Effector CD4-positive, alpha-beta T cell (primary cell): ENCODE measurements at regions not wholly inside any gene's neighbourhood (a gene's known extent, or its start where the extent isn't known, plus 50 kb on each side); places are given as distances from the start of the nearest gene placed in this dataset.
A peak's percentile ranks its signal among the peaks of the same experiment; 100 is the strongest.
"Not testable (repeated sequence)": the region's sequence is repeated elsewhere in the genome, so short reads cannot be mapped to it uniquely, and the experiment has no call there.

Experiments
- DNase-seq: peaks from one replicate; pipeline ENCODE4 v3.0.0-alpha.2; 2020

GRCh38 chr3:177358977-177359592 is 161.8 kb upstream of the TBL1XR1 start:
- DNase-seq = peak; percentile 35

GRCh38 chr3:177359593-177360357 is 162.5 kb upstream of the TBL1XR1 start:
- peak; percentile 92 for DNase-seq

- no peak for DNase-seq
Observed at GRCh38 chr3:177361081-177361938, 164.0 kb upstream of the TBL1XR1 start.

- no peak for DNase-seq
Observed at GRCh38 chr3:177362626-177363025, 165.3 kb upstream of the TBL1XR1 start.

- no peak for DNase-seq
Observed at GRCh38 chr3:177364236-177364635, 167.0 kb upstream of the TBL1XR1 start.

- DNase-seq = not testable (repeated sequence)
Observed at GRCh38 chr3:177365294-177365693, 168.0 kb upstream of the TBL1XR1 start.

GRCh38 chr3:177367788-177368187 is 170.5 kb upstream of the TBL1XR1 start:
- DNase-seq = no peak

GRCh38 chr3:177370246-177370822 is 173.1 kb upstream of the TBL1XR1 start:
- DNase-seq = no peak

- no peak for DNase-seq
Observed at GRCh38 chr3:177371146-177371545, 173.9 kb upstream of the TBL1XR1 start.

GRCh38 chr3:177371888-177372287 is 174.6 kb upstream of the TBL1XR1 start:
- no peak for DNase-seq

GRCh38 chr3:177374323-177374722 is 177.0 kb upstream of the TBL1XR1 start:
- DNase-seq = no peak

- DNase-seq = no peak
Observed at GRCh38 chr3:177375316-177375715, 178.0 kb upstream of the TBL1XR1 start.

- no peak for DNase-seq
Observed at GRCh38 chr3:177377166-177377565, 179.9 kb upstream of the TBL1XR1 start.

GRCh38 chr3:177378168-177378567 is 180.9 kb upstream of the TBL1XR1 start:
- DNase-seq = no peak

- no peak for DNase-seq
Observed at GRCh38 chr3:177379045-177379444, 181.8 kb upstream of the TBL1XR1 start.

- no peak for DNase-seq
Observed at GRCh38 chr3:177381070-177381469, 183.8 kb upstream of the TBL1XR1 start.

GRCh38 chr3:177382944-177383343 is 185.7 kb upstream of the TBL1XR1 start:
- no peak for DNase-seq

GRCh38 chr3:177385186-177385585 is 187.9 kb upstream of the TBL1XR1 start:
- DNase-seq = no peak

GRCh38 chr3:177385831-177386301 is 188.6 kb upstream of the TBL1XR1 start:
- DNase-seq = no peak

GRCh38 chr3:177388209-177388608 is 190.9 kb upstream of the TBL1XR1 start:
- no peak for DNase-seq

GRCh38 chr3:177394231-177395024 is 197.1 kb upstream of the TBL1XR1 start:
- not testable (repeated sequence) for DNase-seq

GRCh38 chr3:177396733-177397132 is 199.5 kb upstream of the TBL1XR1 start:
- no peak for DNase-seq
